DND-41 (cell line): ENCODE measurements at regions not wholly inside any gene's neighbourhood (a gene's known extent, or its start where the extent isn't known, plus 50 kb on each side); places are given as distances from the start of the nearest gene placed in this dataset.
A peak's percentile ranks its signal among the peaks of the same experiment; 100 is the strongest.

Experiments
- ATAC-seq: fragments of 200-7000 bp; cut with Tn5 transposase; 3 replicates; pipeline ENCODE4 v1.9.1; 2021; ENCODE audit warnings: low read depth; ENCODE audit not compliant: insufficient read depth
- DNase-seq: peaks from one replicate; pipeline ENCODE4 v3.0.0-alpha.2; 2020
- H2AFZ ChIP-seq: 2 replicates; pipeline ENCODE4 v1.6.0; 2012; ENCODE audit warnings: low read depth, low read length
- H3K27ac ChIP-seq: 2 replicates; pipeline ENCODE4 v1.5.1; 2012; ENCODE audit warnings: low read length, inconsistent platforms
- H3K27me3 ChIP-seq: fragments of 200-600 bp; sonication (generic); 2 replicates; pipeline ENCODE4 v1.6.0; 2012; ENCODE audit warnings: low read length, mild to moderate bottlenecking, inconsistent platforms; ENCODE audit not compliant: insufficient read depth, poor library complexity
- H3K36me3 ChIP-seq: 2 replicates; pipeline ENCODE4 v1.5.1; 2012; ENCODE audit warnings: low read length, inconsistent platforms; ENCODE audit not compliant: insufficient read depth
- H3K4me1 ChIP-seq: 2 replicates; pipeline ENCODE4 v1.5.1; 2012; ENCODE audit warnings: mild to moderate bottlenecking, low read length; ENCODE audit not compliant: insufficient read depth
- H3K4me2 ChIP-seq: 2 replicates; pipeline ENCODE4 v1.6.0; 2012; ENCODE audit warnings: mild to moderate bottlenecking, moderate library complexity, low read length, inconsistent platforms; ENCODE audit not compliant: insufficient read depth
- H3K4me3 ChIP-seq, 2 experiments: fragments of 200-600 bp in 1 of 2; shearing (Covaris generic) in 1 of 2; 2 replicates each; pipeline ENCODE4 v1.5.1; 2012 to 2016; ENCODE audit warnings: inconsistent platforms in 2 of 2, low read length in 2 of 2, mild to moderate bottlenecking in 2 of 2, low read depth in 1 of 2, moderate library complexity in 1 of 2
- H3K79me2 ChIP-seq: 2 replicates; pipeline ENCODE4 v1.6.0; 2012; ENCODE audit warnings: low read length, inconsistent platforms; ENCODE audit not compliant: insufficient read depth
- H3K9ac ChIP-seq: 2 replicates; pipeline ENCODE4 v1.6.0; 2012; ENCODE audit warnings: low read depth, mild to moderate bottlenecking, inconsistent platforms, low read length, moderate library complexity
- H3K9me3 ChIP-seq: 2 replicates; pipeline ENCODE4 v1.5.1; 2012; ENCODE audit warnings: low read length, moderate library complexity, mild to moderate bottlenecking, inconsistent platforms; ENCODE audit not compliant: insufficient read depth, severe bottlenecking
- H4K20me1 ChIP-seq: 2 replicates; pipeline ENCODE4 v1.6.0; 2012; ENCODE audit warnings: low read length; ENCODE audit not compliant: insufficient read depth
- EZH2 ChIP-seq: IDR thresholded peaks from 3 replicates; pipeline ENCODE4 v1.6.1; 2012; ENCODE audit warnings: borderline replicate concordance, low read depth, mild to moderate bottlenecking, moderate library complexity, low read length, inconsistent platforms; ENCODE audit not compliant: severe bottlenecking
- TF ChIP-seq, protein P1 (sequence below): IDR thresholded peaks from 2 replicates; pipeline ENCODE4 v1.5.1; 2012; ENCODE audit warnings: borderline replicate concordance, low read length, moderate library complexity, mild to moderate bottlenecking; ENCODE audit not compliant: poor library complexity, severe bottlenecking; ENCODE audit errors: extremely low read depth

DNA sequence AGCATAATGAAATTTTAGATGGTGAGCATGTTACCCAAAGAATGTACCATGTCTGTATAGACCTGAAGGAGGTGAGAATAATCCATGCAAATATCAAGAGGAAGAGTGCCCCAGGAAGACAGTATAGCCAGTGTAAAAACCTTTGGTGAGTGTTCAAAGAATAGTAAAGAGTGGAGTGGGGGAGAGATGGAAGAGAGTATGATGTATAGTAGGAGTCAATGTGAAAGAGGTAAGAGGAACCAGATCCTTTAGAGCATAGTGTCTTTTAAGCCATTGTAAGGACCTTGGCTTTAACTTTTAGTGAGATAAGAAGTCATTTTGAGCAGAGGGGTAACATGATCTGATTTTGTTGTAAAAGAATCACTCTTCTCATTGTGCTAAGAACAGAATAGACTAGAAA, 1052.3 kb upstream of the ZEB2 start:
- no peak overlapping the region for H2AFZ ChIP-seq
- no peaks in the 10 kb centered on the region for H3K36me3 ChIP-seq
- H3K4me1 ChIP-seq, result no peaks in the 10 kb centered on the region
- DNase-seq (no peak), ATAC-seq (no peak)
- no peak overlapping the region for H3K9ac ChIP-seq
- no peaks in the 10 kb centered on the region for H3K79me2 ChIP-seq
- H3K27ac ChIP-seq, result no peak overlapping the region
- TF ChIP-seq, protein P1, sequence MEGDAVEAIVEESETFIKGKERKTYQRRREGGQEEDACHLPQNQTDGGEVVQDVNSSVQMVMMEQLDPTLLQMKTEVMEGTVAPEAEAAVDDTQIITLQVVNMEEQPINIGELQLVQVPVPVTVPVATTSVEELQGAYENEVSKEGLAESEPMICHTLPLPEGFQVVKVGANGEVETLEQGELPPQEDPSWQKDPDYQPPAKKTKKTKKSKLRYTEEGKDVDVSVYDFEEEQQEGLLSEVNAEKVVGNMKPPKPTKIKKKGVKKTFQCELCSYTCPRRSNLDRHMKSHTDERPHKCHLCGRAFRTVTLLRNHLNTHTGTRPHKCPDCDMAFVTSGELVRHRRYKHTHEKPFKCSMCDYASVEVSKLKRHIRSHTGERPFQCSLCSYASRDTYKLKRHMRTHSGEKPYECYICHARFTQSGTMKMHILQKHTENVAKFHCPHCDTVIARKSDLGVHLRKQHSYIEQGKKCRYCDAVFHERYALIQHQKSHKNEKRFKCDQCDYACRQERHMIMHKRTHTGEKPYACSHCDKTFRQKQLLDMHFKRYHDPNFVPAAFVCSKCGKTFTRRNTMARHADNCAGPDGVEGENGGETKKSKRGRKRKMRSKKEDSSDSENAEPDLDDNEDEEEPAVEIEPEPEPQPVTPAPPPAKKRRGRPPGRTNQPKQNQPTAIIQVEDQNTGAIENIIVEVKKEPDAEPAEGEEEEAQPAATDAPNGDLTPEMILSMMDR, result no peak
- no peak for TF ChIP-seq EZH2
- no peaks in the 10 kb centered on the region for H3K9me3 ChIP-seq
- H4K20me1 ChIP-seq, result no peaks in the 10 kb centered on the region
- H3K4me2 ChIP-seq, result no peak overlapping the region
- no peaks in the 10 kb centered on the region for H3K27me3 ChIP-seq
- no peak overlapping the region for H3K4me3 ChIP-seq

DNA sequence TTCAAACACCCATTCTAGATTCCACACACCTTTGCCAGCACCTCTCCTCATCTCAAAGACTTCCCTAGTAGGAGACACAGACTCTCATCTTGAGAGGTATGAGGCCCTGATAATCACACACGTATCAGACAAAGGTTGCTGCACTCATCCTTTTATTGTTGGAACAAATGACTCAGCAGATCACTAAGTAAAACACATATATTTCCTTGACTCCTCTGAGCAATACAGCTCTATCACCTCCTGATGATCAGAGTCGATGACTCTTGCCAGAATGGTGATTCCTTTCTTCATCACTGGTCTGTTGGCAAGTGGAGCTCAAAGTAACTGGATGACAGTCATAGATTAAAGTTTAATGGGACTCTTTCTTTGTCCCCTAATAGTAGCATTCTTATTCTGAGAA, 1049.2 kb upstream of the ZEB2 start:
- H3K36me3 ChIP-seq, result no peaks in the 10 kb centered on the region

DNA sequence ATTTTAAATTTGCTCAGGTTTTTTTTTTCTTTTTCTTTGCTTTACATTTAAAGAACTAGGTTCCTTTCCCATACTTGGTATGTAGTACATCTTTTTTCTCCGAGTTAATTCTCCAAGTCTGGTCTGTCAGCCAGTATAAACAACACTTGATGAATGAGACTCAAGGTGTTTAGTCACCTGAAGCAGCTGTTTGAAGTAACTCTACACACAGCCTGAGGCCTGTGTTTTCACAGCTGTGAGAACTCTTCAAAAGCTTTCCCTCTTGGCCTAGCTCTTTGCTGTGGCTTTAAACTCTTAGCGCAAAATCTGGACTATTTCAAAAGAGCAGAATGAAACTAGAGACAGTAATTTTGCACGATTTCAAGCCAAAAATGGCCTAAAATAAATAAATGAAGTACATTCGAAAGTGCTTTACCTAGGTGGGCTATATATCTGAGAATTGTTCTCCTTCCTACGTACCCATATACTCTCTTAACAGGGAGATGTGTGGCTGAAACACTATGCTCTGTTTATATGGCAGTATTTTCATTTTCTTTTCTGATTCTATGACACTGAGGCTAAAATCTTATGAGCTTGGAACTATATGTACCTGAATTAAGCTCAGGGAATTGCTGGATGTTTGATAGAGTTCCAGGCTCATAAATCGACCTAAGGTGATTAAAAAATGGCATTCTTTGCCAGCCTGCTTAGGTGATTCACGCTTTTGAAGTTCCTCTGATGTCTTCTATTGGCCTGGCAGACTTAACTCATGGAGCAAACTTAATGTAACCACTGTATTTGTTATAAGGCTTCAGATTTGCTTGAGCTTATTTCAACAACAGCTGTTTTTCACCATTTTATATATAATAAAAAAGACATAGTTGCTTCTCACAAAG, 1044.1 kb upstream of the ZEB2 start:
- Histone ChIP-seq H3K36me3 (no peaks in the 10 kb centered on the region), H3K4me3 (no peak overlapping the region), H3K27ac (0 out of 2 replicates have a peak overlapping the region, but pooled peaks have one; percentile 15), H3K27me3 (no peaks in the 10 kb centered on the region), H3K79me2 (no peaks in the 10 kb centered on the region), H4K20me1 (no peaks in the 10 kb centered on the region), H3K9me3 (no peaks in the 10 kb centered on the region), H3K4me1 (no peaks in the 10 kb centered on the region), H3K9ac (no peak overlapping the region), H3K4me2 (no peak overlapping the region), H2AFZ (no peak overlapping the region)
- TF ChIP-seq, protein P1, result no peak
- no peak for TF ChIP-seq EZH2
- ATAC-seq (peak; percentile 85), DNase-seq (peak; percentile 21)

More for the DNA sequence above, 1049.2 kb upstream of the ZEB2 start:
- no peak for DNase-seq
- Histone ChIP-seq H3K27me3 (no peaks in the 10 kb centered on the region), H2AFZ (no peak overlapping the region), H3K79me2 (no peaks in the 10 kb centered on the region), H4K20me1 (no peaks in the 10 kb centered on the region), H3K4me2 (no peak overlapping the region), H3K4me3 (no peak overlapping the region), H3K27ac (no peak overlapping the region), H3K9ac (no peak overlapping the region), H3K9me3 (no peaks in the 10 kb centered on the region), H3K4me1 (no peaks in the 10 kb centered on the region)
- ATAC-seq, result no peak
- TF ChIP-seq, protein P1, result no peak
- TF ChIP-seq EZH2, result no peak
